Endometrium (tissue), 2 donors: ENCODE measurements at regions not wholly inside any gene's neighbourhood (a gene's known extent, or its start where the extent isn't known, plus 50 kb on each side); places are given as distances from the start of the nearest gene placed in this dataset.

ENCODE experiments used
- FAIRE-seq: peaks from 2 replicates; lab custom pipeline; 2012; peaks lifted over from hg19 to GRCh38; lab: Jason Lieb, UNC
- donor health status: control.
- donor health status: control.

DNA sequence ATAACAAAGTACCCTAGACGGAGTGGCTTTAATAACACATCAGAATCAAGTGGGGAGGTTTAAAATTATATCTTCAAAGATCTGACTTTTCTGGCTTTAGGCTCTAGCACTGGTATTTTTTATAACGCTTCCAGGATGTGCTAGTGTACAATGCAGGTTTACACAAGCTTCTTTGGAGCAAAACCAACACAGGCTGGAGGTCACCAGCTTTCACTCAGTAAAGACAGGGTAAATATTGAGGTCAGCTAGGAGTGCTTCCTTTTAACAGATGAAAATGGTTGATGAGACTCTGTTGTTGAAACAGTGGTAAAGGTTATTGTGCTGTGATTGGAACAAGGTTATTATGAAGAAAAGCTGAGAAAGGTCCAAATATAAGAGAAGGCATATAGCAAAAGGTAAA, 414.2 kb downstream of the TAF11L14 start:
- no peak for FAIRE-seq

DNA sequence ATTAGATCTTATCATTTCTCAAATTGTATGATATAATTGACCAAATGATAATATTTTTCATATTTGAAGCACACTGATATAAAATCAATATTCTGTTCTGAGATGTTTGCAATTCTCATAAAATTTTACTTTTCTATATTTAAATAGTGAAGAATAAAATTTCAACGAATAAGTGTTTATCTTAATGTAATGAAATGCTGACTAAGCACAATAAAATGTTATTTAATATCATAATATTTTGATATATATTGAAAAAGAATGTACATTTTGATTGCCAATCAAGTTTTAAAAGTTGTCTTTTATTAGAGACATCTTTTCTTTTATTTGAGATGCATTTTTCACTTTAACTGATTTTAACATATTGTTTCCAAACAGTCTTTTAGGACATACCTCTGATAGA, 416.1 kb downstream of the TAF11L14 start:
- peak; percentile 79 for FAIRE-seq

DNA sequence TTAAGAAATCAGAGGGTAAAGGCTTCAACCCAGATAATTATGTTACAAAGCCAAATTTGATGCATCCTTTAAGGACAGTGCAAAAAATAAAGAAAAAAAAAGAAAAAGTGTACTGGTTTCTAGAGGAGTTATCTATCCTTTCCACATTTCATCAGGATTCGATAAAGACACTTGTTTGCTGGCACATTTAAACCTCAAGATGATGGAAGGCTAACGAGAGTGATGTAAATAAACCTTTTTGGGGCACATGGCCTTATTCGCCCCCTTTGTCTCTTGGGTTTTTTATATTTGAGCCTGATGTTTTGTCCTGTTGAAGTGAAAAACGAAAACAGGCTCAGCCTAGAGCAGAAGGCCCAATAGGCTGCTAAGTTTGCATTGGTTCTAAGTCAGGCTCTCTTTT, 416.5 kb downstream of the TAF11L14 start:
- no peak for FAIRE-seq

DNA sequence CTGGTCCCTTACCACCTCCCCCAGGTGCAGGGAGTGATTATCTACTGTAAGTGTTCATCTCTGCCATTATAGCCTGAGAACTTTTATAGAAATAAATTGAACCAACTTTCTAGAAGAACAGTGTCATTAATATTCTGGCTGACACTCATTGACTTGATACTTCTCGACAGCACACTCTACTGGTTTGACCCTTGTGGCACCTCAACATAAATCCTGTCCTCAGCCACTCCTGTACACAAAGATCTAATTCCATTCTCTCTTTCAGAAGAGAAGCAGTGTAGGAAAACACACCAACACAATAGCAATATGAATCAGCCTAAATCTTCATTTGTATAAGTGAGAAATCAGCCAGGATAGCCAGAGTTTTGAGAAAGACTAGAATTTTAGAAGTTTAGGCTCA, 417.7 kb downstream of the TAF11L14 start:
- no peak for FAIRE-seq

DNA sequence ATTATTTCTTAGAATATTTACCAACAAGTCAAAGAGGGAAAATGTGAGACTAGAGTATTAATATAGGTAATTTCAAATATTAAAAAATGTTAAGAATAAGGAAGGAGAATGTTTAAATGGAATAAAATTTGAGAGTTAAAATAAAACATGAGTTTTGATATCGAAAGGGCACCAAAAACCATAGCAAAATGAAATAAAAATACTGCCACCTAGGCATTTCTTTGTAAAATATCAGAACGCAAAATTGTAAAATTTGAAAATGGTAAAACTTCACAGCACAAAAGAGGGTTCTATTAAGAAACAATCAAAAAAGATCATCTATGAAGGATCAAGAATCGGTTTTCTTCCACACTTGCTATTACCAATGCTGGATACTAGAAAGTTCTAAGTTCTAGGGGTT, 418.3 kb downstream of the TAF11L14 start:
- FAIRE-seq = no peak

DNA sequence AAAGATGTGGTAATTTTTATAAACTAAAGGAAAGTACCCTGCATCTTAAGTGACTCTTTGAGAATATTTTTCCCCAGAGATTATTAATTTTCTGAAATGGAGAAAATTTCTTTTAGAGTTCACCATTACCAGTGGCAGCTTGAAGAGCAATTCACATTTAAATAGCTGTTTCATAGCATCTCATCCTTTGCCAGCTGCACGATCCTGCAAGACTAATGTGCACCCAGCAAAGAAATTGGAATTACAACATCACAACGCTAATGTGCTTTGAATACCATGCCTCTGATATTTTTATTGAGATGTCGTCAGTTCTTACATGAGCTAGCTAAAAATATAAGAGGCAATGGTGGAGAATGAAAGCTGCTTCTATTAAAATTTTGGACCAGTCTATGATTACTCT, 423.5 kb downstream of the TAF11L14 start:
- no peak for FAIRE-seq

DNA sequence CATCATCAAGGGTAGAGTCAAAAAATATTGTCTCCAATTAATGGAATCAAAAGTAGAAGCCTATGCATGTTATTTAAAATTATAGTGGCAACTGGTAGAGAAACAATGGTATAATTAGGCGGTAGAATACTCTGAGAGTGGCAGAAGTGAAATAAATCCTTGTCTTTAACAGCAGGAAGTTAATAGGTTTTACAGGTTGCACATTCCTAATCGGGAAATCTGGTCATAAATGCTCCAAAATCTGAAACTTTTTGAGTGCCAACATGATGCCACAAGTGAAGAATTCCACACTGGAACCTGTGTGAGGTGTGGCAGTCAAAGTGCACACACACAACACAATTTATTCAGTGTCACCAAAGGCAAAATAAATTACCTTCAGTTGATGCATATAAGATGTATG, 433.4 kb downstream of the TAF11L14 start:
- no peak for FAIRE-seq

DNA sequence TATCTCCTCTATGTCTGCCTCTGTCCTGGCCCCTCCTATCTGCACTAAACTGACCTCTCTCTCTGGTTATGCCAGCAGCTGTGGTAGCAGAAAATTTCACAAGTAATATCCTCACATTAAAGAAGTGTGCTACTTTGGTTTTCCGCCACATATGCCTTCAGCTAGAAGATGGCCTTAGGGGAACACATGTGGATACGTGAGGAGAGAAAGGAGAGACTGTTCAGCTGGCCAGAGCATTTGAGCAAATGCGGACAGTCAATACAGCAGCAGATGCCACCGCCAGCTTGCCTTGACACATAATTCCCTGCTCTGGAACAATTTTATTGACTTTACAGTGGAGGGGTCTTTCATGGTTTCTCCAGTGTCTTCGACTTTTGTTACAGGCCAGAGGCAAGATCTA, 434.6 kb downstream of the TAF11L14 start:
- no peak for FAIRE-seq

DNA sequence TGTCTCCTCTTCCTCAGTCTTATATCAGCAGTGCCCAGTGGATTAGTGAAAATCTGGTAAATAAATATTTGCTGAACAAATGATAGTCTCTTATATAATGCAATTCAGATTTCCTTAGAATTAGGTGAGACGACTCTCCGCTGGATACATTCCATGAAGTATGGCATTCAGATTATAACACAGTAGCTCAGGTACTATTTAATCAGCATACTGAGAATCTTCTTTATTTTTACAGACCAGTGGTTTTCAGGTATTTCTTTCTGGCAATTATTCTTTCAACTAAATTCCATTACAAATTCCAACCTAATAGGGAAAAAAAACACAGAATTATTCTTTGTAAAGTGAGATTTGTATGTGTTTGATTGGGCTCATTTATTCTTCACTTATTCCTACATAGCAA, 435.5 kb downstream of the TAF11L14 start:
- FAIRE-seq = no peak

DNA sequence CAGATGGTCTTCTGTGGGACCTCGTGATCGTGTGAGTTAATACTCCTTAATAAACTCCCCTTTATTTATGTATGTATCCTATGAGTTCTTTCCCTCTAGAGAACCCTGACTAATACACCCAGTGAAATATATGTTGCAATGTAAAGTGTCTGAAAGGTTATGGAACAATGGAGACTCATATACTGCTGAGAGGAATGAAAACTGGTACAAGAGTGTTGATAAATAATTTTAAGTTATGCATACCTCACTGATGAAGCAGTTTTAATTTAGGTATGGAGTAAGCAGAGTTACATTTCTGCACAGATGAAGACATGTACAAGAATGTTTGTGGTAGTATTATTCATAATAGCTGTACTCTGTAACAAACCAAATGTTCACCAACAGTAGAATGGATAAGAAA, 438.3 kb downstream of the TAF11L14 start:
- FAIRE-seq = no peak

DNA sequence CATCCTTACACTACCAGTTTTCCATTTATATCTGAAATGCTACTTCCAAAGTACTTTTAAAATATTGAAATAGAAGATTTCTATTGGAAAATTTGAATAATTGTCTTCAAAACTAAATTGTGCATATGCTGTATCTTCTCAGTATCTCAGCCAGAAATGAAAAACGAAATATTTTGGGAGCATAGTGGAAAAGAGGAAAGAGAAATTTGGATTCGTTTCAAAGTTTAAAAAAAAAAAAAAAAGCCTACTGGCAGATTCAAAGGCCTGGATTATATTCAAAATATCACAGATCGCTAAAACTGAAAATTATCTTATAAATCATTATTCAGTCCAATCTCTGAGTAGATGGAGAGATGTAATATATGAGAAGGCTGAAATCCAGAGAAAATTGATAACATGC, 440.7 kb downstream of the TAF11L14 start:
- FAIRE-seq = no peak

DNA sequence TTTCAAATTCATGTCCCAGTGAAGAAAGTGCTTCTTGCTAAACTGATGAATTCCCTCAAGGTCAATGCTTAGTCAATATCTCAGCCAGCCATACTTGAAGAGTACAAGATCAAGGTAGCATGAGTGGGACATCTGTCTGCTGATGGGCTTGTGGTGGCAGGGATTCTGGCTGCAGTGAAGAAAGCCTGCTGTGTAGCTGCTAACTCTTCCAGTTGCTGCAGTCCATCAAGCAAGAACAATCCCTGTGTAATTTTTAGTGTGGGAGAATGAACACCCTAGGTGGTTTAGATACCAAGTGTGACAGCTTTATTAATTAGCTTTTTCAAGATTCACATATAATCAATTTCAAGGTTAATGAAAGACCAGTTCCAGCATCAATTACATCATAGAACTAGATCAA, 443.9 kb downstream of the TAF11L14 start:
- FAIRE-seq = no peak

DNA sequence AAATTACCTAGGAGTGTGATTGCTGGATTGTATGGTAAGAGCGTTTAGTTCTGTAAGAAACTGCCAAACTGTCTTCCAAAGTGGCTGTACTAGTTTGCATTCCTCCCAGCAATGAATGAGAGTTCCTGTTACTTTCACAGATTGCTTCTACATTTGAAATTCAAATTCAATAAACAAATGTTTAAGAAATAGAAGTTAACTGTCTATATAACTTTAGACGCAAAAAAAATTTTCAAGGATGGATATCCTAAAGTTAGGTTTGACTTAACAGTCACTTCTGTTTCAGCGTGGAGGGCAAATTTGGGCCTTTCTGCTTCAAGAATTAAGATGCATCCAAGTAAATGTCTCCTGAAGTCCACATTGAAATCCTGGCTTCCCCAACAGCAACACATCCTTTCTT, 445.6 kb downstream of the TAF11L14 start:
- no peak for FAIRE-seq

DNA sequence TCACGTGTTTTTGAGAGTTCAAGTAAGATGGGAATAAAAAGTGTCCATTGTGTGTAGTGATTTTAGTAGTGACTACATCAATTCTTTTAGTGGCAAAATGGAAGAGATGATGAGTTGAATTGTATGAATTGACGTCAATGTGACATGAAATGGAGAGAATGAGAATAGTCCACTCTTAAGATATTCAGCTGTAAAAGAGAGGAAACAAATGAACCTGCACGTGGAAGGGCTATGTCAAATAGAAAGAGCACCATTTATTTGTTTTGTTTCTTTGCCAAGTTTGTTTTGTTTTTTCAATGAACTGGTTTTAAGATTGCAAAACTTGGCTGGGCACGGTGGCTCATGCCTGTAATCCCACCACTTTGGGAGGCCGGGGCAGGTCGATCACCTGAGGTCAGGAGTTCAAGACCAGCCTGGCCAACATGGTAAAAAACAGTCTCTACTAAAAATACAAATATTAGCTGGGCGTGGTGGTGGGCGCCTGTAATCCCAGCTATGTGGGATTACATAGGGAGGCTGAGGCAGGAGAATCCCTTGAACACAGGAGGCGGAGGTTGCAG, 453.8 kb downstream of the TAF11L14 start:
- no peak for FAIRE-seq

DNA sequence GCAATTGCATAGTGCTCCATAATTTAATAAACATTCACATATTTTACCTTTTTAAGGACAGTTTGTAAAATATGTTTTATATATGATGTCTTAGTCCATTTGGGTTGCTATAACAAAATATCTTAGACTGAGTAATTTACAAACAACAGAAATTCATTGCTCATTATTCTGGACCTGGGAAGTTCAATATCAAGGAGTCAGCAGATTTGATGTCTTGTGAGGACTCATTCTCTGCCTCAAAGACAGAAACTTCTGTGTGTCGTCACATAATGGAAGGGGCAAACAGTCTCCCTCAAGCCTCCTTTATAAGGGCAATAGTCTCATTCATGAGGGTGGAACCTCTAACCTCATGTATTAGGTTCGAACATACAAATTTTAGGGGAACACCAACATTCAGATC, 455.9 kb downstream of the TAF11L14 start:
- FAIRE-seq = no peak

DNA sequence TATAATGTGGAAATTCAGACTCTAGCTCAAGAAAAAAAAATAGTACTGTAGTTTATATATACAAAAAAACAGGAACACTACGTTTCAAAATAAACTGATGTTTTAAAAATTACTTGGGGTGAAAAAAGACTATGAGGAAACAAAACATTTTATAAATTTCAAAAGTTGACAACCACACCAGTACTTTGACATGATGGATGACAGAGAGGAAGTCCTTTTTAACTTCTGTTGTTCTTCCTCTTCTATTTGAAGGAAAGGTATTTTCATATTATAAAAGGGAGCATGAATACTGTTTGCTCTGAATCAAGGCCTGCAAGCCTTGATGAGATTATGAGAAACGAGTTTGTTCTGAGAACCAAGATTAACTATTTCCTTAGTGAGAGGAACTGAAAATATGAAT, 456.9 kb downstream of the TAF11L14 start:
- FAIRE-seq = no peak

DNA sequence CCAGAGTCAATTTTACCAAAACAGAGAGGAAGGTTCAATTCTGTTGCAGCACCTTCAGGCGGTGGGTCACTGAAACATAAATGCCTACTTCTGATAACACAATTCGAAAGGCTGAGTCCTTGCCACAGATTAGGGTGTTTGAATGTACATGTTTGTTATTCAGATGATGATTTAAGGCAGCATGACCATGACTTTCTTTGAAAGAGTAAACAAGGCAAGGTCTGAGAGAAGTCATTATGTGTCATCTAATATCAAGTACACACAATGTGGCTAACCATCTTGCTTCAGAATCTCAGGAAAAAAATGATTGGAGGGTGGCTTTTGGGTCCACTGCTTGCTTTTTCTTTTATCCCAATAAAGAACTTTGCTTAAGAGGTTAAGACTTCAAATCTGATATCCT, 457.5 kb downstream of the TAF11L14 start:
- FAIRE-seq = no peak

DNA sequence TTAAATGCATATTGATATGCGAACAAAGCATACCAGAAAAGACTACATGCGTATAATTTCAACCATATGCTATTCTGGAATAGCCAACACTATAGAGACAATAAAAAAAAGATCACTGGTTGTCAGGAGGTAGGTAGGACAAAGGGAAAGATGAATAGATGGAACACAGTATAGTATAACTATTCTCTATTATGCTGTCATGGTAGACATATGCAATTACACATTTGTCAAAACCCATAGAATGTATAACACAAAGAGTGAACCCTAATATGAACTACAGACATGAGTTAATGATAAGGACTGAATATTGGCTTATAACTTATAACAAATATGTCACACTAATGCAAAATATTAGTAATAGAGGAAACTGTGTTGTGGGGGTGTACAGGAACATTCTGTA, 460.8 kb downstream of the TAF11L14 start:
- FAIRE-seq = no peak

DNA sequence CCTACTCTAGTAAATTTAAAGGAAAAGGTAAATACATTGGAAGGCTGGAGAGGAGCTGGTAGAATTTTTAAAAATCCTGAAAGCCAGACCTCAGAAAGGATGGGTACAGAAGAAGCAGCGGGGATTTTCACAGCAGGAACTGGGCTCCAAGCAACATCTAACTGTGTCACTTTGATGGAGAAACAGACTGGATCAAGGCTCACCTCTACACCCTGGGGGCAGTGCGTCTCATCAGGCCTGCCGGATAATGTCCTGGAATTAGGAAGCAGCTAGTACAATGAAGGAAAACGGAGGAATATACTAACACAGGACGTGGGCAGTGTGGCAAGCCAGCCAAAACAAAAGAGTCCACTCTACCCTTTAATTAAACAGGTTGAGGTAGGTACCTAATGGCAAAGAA, 463.6 kb downstream of the TAF11L14 start:
- FAIRE-seq = no peak

DNA sequence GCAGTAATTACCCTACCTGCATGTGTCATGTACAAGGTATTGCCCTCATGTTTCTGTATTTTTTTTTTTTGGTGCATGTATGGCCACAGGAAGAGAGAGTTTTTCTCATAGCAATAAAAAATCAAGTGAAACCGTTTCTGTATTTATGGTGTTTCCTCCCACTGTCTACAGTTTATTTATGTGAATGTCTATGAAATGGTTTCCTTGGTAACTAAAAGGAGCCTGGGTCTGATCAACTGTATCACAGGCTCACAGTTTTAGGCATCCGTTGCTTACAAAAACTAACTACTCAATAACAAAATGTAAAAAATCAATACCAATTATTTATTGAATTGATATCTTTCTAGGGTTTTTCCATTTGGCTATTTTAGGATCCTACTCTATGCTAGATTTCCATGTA, 464.4 kb downstream of the TAF11L14 start:
- FAIRE-seq = no peak

DNA sequence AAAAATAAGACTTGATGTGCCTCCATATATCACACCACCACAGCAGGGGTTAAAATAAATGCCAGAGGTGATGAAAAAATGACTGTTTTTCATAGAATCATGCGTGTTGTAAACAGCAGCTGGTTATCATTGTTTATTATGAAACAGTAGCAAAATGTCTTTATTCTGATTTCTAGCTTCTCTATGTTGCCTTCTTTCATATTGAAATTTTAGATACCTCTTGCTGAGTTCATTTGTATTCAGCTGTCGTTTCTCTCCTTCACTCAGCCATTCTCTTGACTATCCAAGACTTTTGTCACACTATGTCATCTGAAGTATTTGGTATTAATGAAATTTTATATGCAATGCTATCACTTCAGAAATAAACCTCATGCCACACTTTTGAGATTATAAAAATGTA, 465.0 kb downstream of the TAF11L14 start:
- no peak for FAIRE-seq

DNA sequence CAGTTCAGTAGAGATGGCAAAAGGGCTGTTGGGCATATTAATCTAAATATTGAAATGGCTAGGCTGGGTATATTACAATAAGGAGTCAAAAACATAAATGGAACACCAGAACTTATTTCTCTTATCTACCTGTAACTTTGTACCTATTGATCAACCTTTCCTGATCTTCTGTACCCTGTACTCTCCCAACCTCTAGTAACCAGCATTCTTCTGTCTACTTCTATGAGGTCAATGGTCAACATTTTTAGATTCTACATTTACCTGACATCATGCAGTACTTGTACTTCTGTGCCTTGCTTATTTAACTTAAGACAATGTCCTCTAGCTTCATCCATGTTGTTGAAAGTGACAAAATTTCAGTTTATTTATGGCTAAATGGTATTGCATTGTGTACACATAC, 467.3 kb downstream of the TAF11L14 start:
- no peak for FAIRE-seq

DNA sequence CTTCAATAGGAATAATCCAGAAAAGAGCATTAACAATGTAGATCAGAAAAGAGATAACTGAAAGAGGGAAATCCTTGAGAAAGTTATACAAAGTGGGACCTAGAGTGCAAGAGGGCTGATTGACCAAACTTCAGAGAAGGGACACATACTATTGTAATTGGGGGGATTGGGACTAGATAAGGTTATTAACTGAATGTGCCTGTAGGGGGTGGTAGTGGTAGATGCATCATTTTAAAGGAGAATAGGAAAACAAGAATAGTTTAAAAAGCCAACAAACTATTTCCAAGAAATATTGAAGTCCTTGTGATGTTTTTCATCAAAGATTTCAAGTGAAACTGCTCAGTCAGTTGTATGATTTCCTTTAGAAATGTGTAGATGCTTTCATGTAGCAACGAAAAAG, 468.5 kb downstream of the TAF11L14 start:
- FAIRE-seq = no peak

DNA sequence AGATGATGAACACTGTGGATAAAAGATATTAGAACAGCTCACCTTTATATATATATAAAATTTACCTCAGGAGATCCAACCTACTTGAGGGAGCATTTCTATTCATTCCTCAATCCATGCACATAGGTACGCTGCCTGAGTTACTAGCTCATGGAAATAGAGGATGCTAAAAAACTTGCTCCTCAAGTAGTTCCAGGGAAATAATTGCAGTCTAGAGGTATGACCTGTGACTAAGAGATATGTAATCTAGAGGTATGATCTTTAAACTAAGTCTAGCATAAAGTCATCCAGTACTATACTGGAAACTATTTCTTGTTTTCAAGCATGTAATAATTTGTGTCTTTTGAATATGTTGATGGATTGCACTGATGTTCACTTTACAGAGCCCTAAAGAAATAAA, 471.2 kb downstream of the TAF11L14 start:
- FAIRE-seq = no peak

DNA sequence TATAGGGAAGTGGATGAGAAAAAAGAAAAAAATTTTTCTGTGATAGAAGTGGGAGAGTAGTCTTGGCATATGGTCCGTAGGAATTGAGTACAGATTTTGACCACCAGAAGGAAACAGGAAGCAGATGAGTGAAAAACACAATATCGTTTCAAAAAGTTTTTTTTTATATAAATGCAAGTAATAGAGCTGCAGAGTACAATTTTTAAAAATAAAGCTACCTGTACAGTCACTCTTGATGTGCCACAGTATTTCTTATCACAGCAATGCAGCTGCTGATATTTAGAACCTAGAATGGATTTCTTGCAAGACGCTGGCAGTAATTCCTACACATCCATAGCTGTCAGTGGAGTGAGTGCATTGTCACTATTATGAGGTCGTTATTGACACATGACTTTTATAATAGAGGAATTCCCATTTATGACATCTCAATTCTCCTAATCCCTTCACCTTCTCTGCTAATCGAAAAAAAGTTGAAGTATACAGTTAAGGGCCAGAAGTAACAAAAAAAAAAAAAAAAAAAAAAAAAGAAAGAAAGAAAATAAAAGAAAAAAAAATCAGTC, 477.7 kb downstream of the TAF11L14 start:
- no peak for FAIRE-seq
